HG03442 (cell line): ENCODE measurements at regions not wholly inside any gene's neighbourhood (a gene's known extent, or its start where the extent isn't known, plus 50 kb on each side); places are given as distances from the start of the nearest gene placed in this dataset.
"Not testable (repeated sequence)": the region's sequence is repeated elsewhere in the genome, so short reads cannot be mapped to it uniquely, and the experiment has no call there.

Source experiments
- ATAC-seq: cut with Tn5 transposase; IDR thresholded peaks from one replicate; pipeline ENCODE4 v1.9.1; 2021; ENCODE audit warnings: mild to moderate bottlenecking, moderate library complexity; ENCODE audit not compliant: unreplicated experiment

DNA sequence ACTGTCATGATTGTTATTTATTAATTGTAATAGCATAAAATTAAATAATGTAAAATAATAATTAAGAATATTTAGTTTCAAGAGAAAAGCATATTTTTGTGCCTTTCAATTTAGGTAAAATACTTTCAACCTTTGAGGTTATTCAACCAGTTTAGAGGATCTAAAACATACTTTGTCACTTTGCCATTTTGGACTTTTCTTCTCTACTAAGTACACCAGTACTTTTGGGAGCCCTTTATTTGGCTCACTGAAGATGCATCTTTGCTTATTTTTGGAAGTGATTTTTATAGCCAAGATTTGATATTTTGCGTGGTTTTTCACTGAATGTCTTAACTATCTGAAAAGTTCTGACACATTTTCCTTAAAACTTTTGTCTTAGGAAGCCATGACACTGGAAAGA is 860.5 kb downstream of the SORCS1 start:
- no peak for ATAC-seq

DNA sequence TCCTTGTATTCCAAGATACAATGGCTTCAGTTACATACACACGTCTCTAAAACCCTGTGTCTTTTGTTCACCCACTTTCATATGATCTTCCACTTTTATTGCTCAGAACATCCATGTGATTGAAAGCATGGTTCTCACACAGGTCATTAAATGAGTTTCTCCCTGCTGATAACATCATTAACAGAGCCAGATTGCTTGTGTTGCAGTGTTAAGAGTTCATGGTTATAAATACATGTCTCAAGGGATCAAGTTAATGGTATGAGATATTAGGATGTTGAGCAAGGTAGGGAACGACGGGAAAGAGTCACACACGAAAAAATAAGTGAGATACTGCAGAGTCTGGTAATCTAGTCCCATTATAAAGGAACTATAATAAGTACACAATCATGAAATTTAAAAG is 861.5 kb downstream of the SORCS1 start:
- no peak for ATAC-seq

DNA sequence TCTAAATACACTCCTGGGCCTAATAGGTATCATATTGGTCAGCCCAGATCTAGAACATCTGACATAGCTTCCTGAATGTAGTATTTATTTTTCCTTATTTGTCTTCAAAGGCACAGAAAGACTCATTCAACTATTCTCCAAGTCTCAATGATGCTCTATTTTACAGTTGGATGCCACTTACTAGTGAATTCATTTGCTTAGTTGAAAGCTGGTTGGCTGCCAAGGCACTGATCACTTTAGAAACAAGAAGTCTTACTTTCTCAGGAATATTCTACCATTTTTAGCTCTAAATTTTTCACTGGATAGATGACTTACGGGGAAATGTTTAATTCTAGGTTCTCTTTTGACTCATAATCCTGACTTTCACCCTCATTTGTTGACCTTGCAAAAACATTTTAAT is 863.4 kb downstream of the SORCS1 start:
- ATAC-seq: no peak

DNA sequence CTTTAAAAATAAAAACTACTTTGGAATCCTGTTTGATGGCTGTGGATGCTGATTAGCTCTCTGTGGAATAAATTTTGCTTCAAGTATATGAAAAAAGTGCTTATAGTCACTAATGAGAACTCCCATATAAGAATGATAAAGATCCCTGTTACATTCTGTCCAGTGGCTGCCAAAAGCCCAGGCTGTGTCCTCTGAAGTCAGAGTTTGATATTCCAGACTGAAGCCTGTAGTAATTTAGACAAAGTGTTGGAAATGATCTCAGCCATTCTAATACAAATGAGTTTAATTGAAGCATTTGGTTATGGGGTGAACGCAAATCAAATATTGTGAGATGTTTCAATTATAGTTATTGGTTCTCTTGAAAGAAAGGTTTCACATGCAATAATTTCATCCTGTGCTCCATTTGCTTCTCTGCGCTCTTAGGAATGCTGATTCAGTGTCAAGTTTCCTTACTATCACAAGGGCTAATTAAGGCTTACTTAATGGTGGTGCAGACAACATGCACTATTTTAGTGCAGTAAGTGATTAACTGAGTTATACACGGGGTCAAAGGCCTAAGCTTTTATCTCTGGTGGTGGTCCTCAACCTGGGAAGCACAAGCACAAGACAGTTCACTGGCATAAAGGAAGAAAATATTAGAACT is 867.6 kb downstream of the SORCS1 start:
- ATAC-seq: no peak

DNA sequence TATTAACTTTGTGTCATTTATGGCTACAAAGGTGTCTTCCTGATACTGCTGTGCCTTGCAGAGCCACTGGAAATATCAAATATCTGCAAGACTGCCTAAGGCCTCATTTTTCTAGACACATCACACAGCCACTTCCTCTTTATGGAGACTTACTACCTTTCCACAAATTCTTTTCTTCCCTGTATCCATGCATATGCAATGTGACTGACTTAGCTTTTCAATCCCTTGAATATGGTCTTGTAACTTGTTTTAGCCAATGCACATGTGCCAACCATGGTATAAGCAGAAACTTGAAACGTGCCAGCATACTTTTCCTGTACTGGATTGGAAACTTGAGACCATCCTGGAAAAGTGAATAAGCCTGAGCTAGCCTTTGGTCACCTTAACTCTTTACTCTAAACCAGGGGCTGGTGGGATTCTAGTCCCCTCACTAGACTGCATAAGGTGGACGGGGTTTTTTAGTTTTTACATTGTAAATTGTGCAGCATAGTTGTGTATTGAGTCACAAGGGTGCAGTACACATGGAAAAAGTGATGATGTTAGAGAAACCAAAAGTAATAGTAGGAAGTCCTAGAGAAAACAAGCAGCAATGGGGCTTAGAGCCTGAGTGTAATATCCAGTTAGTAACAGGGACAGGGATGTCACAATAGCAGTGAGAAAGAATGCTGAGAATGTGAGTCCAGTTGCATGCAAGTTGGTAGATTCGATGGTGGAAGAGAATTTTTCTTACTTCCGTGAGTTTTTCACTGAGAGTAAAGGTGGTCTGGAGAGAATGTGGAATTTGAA is 879.5 kb downstream of the SORCS1 start:
- no peak for ATAC-seq

DNA sequence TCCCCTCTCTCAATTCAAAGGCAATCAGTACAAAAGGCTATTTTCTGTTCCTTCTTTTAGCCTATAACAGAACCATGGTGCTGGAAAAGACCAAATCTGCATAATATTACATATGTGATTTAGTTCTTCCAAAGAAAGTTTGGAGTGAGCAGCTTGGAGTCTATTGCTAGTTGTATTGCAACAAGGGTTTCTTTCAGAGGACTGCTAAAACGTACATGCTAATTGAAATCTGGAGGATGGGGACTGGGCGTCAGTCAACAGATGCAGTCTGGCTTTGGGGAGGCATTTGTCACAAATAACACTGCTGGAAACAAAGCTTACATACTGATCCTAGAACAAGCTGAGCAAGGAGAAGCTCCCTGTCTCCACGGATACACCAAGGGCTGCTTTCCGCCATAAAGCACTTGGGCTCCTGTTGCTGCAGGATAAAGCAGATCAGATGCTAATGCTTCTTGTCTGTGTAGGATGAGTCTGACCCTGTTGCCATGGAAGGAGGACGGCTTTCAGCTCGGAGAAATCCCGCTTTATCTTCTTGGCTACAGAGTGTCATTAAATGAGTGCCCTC is 883.5 kb downstream of the SORCS1 start:
- no peak for ATAC-seq

DNA sequence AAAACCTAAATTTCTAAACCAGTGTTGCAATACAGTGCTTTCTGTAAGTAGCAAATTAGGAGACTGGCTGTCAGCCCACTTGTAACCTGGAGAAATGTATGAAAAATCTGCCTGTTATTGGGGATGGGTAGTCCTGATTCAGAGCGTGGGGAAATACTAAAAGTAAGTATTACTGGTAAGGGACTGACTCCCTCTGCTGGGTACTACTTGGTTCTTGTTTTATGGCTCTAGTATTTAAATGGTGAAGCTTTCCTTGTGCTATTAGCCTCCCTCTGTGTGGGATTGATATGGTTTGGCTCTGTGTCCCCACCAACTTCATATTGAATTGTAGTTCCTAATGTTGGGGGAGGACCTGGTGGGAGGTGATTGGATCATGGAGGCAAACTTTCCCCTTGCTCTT is 886.1 kb downstream of the SORCS1 start:
- ATAC-seq: no peak

DNA sequence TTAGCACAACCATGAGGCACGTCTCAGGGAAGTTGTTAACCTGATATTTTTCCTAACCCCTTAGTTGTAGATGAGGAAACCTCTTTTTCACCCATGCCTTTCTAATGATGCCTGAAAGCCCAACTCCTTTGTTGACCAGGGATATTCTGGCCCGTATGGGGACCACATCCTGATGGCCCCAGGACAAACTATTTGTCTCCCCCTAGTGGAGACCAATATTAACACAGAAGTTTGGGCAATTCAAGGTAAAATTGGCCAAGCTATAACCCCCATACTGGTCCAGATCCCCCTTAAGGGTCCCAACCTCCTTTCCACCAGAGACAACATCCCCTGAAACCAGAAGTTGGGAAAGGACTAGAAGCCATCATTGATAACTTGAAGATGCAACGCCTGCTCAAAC is 893.3 kb downstream of the SORCS1 start:
- no peak for ATAC-seq

DNA sequence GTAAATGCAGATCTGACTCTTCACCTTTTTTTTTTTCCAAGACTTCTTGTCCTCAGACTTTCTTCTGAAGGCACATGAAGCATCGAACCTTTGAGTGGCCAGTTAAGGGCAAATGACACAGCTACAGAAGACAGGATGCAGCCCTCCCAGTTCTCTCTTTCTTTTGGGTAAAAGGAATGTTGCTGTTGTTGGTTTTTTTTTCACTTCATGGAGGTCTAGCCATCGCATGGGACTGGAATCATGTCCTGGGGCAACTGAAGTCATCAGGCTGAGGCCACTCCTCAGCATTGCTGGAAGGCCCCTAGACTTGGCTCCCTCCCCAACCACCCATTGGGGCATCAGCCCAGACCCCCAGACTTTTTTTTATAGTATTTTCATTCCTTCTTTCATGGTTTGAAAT is 896.5 kb downstream of the SORCS1 start:
- no peak for ATAC-seq

DNA sequence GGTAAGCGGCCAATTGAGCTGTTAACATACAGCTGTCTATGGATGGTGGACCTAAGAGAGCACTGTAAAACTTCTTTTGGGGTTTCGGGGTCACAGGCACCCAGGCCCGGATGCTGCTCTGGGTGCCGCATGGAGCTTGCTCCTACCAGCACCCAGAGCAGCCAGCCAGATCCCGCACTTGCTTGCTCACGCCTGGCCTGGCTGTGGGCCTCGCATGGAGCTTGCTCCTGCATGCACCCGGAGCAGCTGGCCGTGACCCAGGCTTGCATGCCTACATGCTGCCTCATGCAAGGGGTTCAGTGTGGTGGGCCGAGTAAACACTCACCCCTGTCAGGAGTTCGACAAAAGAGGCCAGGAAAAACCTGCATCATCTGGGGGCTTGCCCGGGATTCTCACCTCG is 896.9 kb downstream of the SORCS1 start:
- no peak for ATAC-seq

DNA sequence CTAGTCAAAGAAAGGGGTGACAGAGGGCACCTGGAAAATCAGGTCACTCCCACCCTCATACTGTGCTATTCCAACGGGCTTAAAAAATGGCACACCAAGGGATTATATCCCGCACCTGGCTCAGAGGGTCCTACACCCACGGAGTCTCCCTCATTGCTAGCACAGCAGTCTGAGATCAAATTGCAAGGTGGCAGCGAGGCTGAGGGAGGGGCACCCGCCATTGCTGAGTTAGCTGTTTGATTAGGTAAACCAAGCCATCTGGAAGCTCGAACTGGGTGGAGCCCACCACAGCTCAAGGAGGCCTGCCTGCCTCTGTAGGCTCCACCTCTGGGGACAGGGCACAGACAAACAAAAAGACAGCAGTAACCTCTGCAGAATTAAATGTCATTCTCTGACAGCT is 907.1 kb downstream of the SORCS1 start:
- not testable (repeated sequence) for ATAC-seq

DNA sequence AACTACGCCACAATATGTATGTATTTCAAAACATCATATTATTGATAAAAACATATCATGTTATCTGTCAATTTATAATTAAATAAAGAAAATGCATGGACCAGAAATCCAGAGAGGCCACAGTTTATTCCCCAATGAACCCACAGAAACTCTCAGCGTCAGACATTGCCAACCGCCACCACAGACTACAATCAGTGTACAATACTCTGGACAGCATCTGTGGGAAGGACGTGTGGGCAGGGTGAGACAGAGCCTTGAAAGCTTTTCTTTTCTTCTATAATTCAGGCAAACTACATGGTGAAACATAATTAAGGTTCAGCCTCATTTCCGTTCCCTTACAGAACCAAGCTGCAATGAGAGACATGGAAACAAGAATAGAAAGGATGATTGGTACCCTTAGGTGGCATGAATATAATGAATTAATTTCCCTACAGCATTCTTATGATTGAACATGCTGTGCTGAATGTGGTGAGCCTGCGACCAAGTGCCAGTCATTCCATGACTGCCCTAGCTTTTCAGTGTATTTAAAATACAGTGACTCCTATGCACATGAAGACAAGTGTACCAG is 909.3 kb downstream of the SORCS1 start:
- ATAC-seq: no peak

DNA sequence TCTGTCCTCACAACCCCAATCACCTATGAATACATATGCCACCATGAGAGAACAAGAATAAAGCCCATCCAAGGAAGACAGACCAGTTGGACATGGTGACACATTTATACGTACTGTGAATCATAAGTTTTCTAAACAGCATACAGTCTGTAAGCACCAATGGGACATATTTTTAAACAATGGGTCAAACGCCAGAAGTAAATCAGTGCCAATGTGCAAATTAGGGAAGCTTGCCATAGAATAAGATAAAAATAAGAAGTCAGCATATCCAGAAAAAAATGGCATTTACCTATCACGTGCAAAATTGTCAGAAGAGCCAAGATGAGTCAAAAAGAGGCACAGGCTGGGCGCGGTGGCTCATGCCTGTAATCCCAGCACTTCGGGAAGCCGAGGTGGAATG is 910.4 kb downstream of the SORCS1 start:
- no peak for ATAC-seq

DNA sequence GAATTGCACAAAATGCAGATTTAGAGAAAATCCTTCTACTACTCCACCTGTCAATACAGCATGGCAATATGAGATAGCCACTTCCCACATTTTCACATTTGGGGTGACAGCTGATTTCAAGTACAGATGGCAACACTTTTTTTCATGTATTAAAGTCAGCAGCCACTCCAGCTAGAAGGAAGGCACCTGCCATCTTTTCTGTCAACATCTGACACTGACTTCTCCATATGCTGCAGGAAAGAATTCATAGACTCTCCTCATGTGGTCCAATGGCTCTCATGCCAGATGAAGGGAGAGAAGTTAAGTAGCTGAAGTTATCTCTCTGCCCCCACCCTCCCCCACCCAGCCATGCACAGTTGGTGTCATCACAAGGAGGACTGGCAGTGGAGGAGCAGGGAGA is 912.0 kb downstream of the SORCS1 start:
- no peak for ATAC-seq

DNA sequence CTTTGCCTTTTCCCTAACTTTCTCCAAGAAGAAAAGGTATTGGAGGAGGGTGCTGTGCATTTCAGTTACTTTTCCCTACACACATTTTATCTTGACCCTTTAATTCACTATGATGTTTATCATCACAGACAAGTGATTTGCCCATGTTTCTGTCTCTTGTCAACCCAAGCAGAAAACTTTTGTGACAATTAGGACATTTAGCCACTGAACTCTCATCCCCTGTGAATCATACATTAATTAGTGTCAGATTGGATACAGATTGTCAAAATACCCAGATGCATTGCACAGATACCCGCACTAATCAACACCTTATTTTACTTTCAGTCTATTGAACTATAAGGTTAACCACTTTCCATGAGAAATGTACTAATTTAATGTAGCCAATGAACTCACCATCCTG is 912.9 kb downstream of the SORCS1 start:
- ATAC-seq: no peak

DNA sequence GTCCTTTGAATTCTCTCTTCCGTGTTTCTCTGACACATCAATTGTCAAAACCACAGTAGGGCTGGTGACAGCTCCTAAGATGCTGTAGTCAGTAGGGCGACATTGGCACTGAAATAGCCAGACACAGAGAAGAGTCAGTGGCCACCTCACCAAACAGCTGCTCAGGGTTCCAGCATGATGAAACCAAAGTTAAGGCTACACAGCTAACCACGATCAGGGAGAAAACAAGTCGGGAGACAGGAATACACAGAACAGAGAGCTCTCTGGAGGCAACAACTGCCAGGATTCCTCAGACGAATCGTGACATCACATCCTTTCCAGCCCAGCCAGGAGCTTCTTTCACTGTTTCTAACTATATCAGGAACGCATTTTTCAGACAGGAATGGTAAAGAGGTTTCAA is 922.2 kb downstream of the SORCS1 start:
- ATAC-seq: no peak

DNA sequence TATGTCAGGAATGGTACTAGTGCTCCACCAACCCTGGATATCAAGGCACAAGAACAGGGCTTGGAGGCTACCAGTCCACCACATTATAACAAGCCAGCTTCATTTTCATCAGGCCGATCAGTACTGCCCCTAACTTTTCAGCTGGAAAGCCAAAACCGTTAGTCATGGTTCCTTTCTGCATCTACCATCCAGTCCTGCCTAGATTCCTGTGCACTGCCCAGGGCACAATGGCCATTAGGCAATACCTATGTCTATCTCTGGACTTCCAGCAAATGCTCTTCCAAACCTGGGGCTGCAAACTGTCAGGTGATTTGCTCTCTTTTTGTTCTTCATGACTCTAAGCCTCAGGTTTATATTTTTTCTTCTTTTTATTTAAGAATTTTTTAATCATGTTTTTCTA is 937.7 kb downstream of the SORCS1 start:
- ATAC-seq: no peak

DNA sequence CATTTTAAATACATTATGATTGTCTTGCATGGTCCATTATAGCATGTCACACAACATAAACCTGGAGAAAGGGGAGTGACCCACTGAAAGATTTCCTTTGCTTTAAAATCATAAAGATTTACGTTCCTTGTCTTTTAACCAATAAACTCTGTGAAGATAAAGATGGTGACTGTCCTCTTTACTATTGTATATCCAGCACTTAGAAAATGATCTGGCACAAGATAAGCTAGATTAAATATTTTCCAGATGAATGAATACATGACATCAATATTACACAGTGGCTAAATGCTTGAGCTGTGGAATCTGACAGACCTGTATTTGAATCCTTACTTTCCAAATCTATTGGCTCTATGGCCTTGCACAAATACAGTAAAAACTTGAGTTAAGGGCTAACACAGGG is 938.4 kb downstream of the SORCS1 start:
- no peak for ATAC-seq

DNA sequence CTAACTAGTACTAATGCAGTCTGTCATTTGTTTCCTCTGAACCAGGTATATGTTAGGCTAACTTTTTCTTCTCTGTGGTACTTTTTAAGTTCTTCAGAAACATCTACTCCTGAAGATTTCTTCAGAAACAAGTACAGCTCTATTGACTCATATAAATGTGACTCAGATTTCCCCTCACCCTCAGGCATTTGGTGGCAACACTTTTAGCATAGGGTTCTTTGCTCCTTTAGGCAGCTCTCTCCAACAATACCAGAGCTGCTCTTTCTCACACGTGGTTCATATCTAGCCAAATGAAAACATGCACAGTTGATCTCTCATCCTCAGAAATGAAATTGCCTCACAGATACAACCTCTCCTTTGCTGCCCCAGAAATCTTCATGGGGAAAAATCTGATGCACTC is 939.8 kb downstream of the SORCS1 start:
- no peak for ATAC-seq

DNA sequence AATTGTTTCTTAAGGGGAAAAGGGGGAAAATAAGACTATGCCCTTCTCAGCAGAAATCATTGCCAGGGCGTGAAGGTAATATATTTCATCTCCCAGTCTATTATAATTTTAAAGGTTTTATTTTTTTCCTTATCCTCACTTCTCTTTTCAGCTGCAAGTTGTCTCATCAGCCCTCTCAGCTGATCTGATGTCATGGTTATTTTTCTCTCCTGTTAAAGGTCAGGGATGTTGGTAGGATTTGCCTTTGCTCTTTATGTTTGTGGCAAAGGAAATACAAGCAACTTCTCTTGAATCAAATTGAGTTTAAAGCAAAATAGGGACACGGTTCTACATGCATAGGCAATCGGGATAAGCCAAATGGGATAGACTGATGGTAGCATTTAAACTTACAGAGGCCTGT is 946.9 kb downstream of the SORCS1 start:
- no peak for ATAC-seq

DNA sequence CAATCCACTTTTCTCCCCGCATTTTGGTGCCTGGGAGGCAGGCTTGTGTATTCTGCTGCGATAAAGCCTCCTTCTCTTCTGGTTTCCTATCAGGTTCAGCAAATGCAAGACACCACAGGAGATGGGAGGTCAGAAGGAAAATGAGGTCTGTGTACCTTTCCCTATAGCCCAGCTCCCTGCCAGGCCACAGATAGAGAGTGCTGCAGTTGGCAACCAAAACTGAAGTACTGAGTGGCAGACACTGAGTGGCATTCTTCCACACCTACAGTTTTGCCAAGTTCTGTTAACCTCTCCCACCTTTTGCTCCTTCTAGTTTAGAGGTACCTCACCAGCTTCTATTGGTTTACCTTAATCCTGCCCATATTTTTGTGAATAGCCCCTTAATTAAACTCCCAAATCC is 948.4 kb downstream of the SORCS1 start:
- no peak for ATAC-seq

DNA sequence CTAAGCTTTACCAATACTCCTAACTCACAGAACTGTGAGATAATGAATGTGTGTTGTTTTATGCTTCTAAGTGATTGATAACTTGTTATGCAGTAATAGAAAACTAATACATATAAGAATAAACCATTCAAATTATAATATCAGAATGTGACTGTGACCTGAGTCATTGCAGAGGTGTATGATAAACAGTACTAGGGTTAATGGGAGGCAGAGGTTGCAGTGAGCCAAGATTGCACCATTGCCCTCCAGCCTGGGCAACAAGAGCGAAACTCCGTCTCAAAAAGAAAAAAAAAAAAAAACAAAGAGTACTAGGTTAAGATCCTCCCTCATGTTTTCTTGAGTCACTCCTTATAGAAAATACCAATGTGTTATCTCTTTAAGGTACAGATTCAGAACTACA is 950.3 kb downstream of the SORCS1 start:
- no peak for ATAC-seq
